GM20000 (cell line): ENCODE measurements at regions not wholly inside any gene's neighbourhood (a gene's known extent, or its start where the extent isn't known, plus 50 kb on each side); places are given as distances from the start of the nearest gene placed in this dataset.

Experiments
- DNase-seq: peaks from one replicate; pipeline ENCODE4 v3.0.0; 2012; ENCODE audit warnings: low spot score
- TF ChIP-seq, protein P1 (sequence below): IDR thresholded peaks from 2 replicates; pipeline ENCODE4 v1.5.1; 2012; ENCODE audit warnings: mild to moderate bottlenecking, control low read depth; ENCODE audit errors: extremely low read depth, missing control alignments

DNA sequence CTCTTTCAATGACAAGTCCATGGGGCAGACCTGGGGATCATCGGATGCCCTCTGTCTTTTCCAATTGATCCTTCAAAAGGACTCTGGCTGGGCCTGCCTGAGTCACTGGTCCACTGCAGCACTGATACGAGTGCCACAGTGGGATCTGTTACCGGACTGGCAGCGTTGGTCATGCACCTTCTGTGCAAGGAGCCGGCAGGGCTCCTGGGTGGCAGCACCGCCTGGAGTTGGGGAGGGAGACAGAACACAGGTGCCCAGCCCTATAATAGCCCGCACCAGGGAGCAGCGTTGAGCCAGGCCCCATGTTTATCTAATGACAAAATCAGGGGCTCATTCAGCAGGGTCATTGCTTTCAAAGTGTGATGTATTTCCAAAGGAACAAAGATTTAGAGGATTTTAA lies 64.2 kb upstream of the NXT1 start:
- no peak for DNase-seq
- TF ChIP-seq, protein P1, sequence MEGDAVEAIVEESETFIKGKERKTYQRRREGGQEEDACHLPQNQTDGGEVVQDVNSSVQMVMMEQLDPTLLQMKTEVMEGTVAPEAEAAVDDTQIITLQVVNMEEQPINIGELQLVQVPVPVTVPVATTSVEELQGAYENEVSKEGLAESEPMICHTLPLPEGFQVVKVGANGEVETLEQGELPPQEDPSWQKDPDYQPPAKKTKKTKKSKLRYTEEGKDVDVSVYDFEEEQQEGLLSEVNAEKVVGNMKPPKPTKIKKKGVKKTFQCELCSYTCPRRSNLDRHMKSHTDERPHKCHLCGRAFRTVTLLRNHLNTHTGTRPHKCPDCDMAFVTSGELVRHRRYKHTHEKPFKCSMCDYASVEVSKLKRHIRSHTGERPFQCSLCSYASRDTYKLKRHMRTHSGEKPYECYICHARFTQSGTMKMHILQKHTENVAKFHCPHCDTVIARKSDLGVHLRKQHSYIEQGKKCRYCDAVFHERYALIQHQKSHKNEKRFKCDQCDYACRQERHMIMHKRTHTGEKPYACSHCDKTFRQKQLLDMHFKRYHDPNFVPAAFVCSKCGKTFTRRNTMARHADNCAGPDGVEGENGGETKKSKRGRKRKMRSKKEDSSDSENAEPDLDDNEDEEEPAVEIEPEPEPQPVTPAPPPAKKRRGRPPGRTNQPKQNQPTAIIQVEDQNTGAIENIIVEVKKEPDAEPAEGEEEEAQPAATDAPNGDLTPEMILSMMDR: no peak

DNA sequence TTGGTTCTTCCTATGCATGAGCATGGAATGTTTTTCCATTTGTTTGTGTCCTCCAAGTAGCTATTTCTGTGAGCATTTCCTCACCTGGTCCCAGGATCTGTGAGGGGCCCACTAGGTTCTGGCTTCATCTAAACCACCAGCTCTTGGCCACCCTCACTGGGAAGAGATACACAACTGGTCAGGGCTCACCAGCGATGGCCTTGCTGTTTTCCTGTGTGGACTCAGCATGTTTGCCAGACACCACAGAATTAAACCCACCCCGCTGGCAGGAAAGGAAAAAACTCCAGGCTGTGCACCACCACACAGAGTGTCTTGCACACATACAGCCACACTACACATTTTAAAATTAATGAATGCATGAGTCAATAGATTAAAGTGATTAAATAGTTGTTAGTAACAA lies 65.1 kb upstream of the NXT1 start:
- TF ChIP-seq, protein P1: no peak
- DNase-seq: no peak

DNA sequence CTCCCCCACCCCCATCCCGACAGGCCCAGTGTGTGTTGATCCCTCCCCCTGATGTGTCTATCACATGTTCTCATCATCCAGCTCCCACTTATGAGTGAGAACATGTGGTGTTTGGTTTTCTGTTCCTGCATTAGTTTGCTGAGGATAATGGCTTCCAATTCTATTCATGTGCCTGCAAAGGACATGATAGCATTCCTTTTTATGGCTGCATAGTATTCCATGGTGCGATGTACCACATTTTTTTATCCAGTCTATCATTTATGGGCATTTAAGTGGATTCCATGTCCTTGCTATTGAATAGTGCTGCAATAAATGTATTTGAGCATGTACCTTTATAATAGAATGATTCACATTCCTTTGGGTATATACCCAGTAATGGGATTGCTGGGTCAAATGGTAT lies 66.6 kb upstream of the NXT1 start:
- no peak for DNase-seq
- TF ChIP-seq, protein P1: no peak

DNA sequence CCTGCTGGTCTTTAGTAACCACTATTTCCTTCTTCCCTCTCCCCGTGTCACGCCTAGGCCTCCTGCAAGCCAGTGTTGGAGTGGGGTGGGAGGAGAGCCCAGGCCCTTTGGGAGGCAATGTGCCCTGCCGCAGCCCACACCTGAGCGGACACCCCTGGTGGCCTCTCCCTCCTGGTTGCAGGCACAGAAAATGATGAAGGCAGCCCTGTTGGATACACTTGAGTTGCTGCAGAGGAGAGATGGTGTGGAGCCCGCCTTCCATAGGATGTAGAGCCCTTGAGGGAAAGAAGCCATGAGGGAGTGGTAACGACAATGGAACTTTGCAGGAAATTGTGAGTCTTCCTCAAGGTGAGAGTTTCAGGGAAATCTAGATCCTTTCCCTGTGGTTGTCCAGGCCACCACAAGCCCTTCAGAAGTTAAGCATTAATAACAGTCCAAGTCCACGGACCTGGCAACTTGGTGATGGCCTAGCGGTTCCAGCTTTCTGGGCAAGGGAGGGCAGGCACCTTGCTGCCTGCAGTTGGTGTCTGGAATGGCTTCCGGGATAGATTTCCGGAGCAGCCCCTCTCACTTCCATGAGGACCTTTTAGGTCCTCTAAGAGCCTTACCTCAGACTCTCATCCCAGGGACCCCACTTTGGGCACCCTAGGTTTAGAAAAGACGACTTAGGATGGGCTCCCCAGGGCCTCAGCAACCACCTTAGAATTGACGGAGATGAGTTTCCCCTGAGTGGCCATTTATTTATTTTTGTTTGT lies 67.3 kb upstream of the NXT1 start:
- TF ChIP-seq, protein P1: no peak
- DNase-seq: no peak

DNA sequence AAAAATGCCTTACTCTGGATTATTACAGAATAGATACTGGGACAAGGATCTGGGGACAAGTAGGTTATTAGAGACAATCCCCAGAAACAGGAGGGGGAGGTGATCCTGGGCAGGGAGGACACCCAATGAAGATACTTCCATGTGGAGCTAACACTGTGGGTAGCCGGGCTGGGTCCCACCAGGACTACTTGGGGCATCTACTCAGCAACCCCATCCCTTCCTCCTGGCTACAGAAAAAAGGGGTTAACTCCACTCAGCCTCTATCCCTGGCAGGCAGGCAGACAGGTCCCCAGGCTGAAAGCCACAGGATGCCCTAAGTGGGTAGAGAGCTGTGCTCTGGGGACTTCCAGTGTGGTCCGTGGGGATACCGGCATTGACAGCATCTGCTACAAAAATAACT lies 68.0 kb upstream of the NXT1 start:
- TF ChIP-seq, protein P1: no peak
- no peak for DNase-seq

DNA sequence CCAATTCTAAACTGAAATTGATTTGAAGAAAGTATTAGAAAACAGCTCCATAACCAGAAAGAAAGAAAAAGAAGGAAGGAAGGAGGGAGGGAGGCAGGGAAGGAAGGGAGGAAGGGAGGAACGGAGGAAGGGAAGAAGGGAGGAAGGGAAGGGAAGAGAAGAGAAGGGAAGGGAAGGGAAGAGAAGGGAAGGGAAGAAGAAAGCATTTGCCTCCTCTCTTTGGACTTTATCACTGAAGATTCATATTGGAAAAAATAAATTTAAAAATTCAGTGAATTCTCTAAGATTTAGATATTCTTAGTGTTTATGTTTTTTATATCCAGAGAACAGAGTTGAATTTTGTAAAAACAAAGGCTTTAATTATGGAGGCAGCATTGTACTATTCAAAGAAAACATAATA lies 68.5 kb upstream of the NXT1 start:
- no peak for DNase-seq
- TF ChIP-seq, protein P1: no peak

DNA sequence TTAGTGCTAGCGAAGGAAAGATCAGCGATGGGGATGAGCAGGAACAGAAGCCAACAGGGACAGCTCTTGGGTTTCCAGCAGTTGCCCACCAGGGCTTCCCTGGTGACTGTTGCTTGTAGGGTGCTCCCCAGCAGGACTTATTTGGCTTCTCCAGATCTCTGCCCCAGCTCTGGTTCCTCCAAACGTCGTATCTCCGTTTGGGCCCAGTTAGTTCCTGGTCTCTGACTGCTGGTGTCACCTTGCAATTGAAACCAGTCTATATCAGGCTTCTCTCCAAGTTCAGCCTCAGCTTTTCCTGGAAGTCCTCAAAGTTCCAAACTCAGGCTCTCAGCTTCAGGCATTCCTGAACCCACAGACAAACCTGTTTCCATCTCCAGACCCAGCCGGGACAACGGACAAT lies 70.8 kb upstream of the NXT1 start:
- TF ChIP-seq, protein P1: no peak
- no peak for DNase-seq
